HL-60 (cell line): ENCODE measurements at regions not wholly inside any gene's neighbourhood (a gene's known extent, or its start where the extent isn't known, plus 50 kb on each side); places are given as distances from the start of the nearest gene placed in this dataset.

Experiments
- DNase-seq, 2 experiments: peaks; one replicate each; pipeline ENCODE4 v3.0.0-alpha.2; 2010 to 2020; ENCODE audit warnings: low read depth in 1 of 2, low spot score in 1 of 2
- H3K27ac ChIP-seq: fragments of 250-450 bp; sonication (Bioruptor Pico); replicated peaks from 2 replicates; pipeline ENCODE4 v1.5.1; 2020; ENCODE audit warnings: mild to moderate bottlenecking, moderate library complexity
- H3K27me3 ChIP-seq: fragments of 250-450 bp; sonication (Bioruptor Pico); 2 replicates; pipeline ENCODE4 v1.5.1; 2021; ENCODE audit warnings: mild to moderate bottlenecking, moderate library complexity; ENCODE audit not compliant: insufficient read depth, poor library complexity, severe bottlenecking
- H3K4me3 ChIP-seq: replicated peaks from 2 replicates; pipeline ENCODE4 v1.5.1; 2011; ENCODE audit warnings: mild to moderate bottlenecking, control low read depth, low read length; ENCODE audit not compliant: insufficient read depth
- CTCF ChIP-seq: IDR thresholded peaks from one replicate; pipeline ENCODE4 v1.5.1; 2011; ENCODE audit warnings: low read length, control low read depth, inconsistent platforms; ENCODE audit not compliant: insufficient read depth
- GABPA ChIP-seq: IDR thresholded peaks from 2 replicates; pipeline ENCODE4 v1.6.1; 2012; ENCODE audit warnings: low read depth
- POLR2AphosphoS5 ChIP-seq: IDR thresholded peaks from 2 replicates; pipeline ENCODE4 v1.6.1; 2012; ENCODE audit warnings: low read depth
- REST ChIP-seq: IDR thresholded peaks from 2 replicates; pipeline ENCODE4 v1.6.1; 2012; ENCODE audit warnings: low read depth; ENCODE audit not compliant: insufficient replicate concordance
- SPI1 ChIP-seq: IDR thresholded peaks from 2 replicates; pipeline ENCODE4 v1.6.1; 2012; ENCODE audit warnings: low read depth, mild to moderate bottlenecking, borderline replicate concordance

GRCh38 chr5:105752801-105753200 is 1917.9 kb downstream of the EFNA5 start:
- no peak for TF ChIP-seq SPI1
- Histone ChIP-seq H3K27ac (no peak overlapping the region), H3K4me3 (no peak overlapping the region), H3K27me3 (no peaks in the 10 kb centered on the region)
- DNase-seq = no peak

GRCh38 chr5:105751908-105752307 is 1918.8 kb downstream of the EFNA5 start:
- TF ChIP-seq GABPA (no peak), REST (no peak), SPI1 (no peak), CTCF (no peak), POLR2AphosphoS5 (no peak)
- no peak overlapping the region for H3K27ac ChIP-seq
- no peak for DNase-seq
- no peaks in the 10 kb centered on the region for H3K27me3 ChIP-seq
- no peak overlapping the region for H3K4me3 ChIP-seq

- H3K4me3 ChIP-seq = no peak overlapping the region
- H3K27ac ChIP-seq = no peak overlapping the region
- TF ChIP-seq GABPA (no peak), SPI1 (no peak)
- DNase-seq = no peak
- no peaks in the 10 kb centered on the region for H3K27me3 ChIP-seq
Observed at GRCh38 chr5:105745111-105745510, 1925.6 kb downstream of the EFNA5 start.

GRCh38 chr5:105740242-105740641 is 1930.5 kb downstream of the EFNA5 start:
- no peak overlapping the region for H3K4me3 ChIP-seq
- no peaks in the 10 kb centered on the region for H3K27me3 ChIP-seq
- no peak overlapping the region for H3K27ac ChIP-seq
- no peak for DNase-seq
- TF ChIP-seq GABPA = no peak
- TF ChIP-seq REST = no peak
- TF ChIP-seq CTCF = no peak
- TF ChIP-seq SPI1 = no peak
- no peak for TF ChIP-seq POLR2AphosphoS5

GRCh38 chr5:105739732-105740131 is 1931.0 kb downstream of the EFNA5 start:
- DNase-seq = no peak
- TF ChIP-seq CTCF (no peak), GABPA (no peak), REST (no peak), POLR2AphosphoS5 (no peak), SPI1 (no peak)
- Histone ChIP-seq H3K4me3 (no peak overlapping the region), H3K27ac (no peak overlapping the region), H3K27me3 (no peaks in the 10 kb centered on the region)
